ENCODE measurements at regions not wholly inside any gene's neighbourhood (a gene's known extent, or its start where the extent isn't known, plus 50 kb on each side); places are given as distances from the start of the nearest gene placed in this dataset.

GRCh38 chr2:75348307-75348706 is 149.0 kb upstream of the TACR1 start:
- no peaks in the 10 kb centered on the region for H3K36me3 Mint-ChIP-seq (ENCODE audit: unreplicated experiment)
- no peaks in the 10 kb centered on the region for H3K4me1 Mint-ChIP-seq (ENCODE audit: low read depth, unreplicated experiment)
- no peaks in the 10 kb centered on the region for H3K27me3 Mint-ChIP-seq (ENCODE audit: unreplicated experiment)
- TF ChIP-seq CTCF (IDR thresholded peaks at IDR 0.05; ENCODE audit: partially characterized antibody, unreplicated experiment) = no peak
- DNase-seq = no peak
- no peak overlapping the region for H3K27ac Mint-ChIP-seq (ENCODE audit: unreplicated experiment)
- no peak overlapping the region for H3K4me3 Mint-ChIP-seq (ENCODE audit: unreplicated experiment)
- no peaks in the 10 kb centered on the region for H3K9me3 Mint-ChIP-seq (ENCODE audit: unreplicated experiment)

- Mint-ChIP-seq H3K27ac (ENCODE audit: unreplicated experiment) (no peak overlapping the region), H3K9me3 (ENCODE audit: unreplicated experiment) (no peaks in the 10 kb centered on the region), H3K36me3 (ENCODE audit: unreplicated experiment) (no peaks in the 10 kb centered on the region), H3K27me3 (ENCODE audit: unreplicated experiment) (no peaks in the 10 kb centered on the region), H3K4me3 (ENCODE audit: unreplicated experiment) (no peak overlapping the region), H3K4me1 (ENCODE audit: low read depth, unreplicated experiment) (peaks cover 2% of the 10 kb centered on the region)
- TF ChIP-seq CTCF (IDR thresholded peaks at IDR 0.05; ENCODE audit: partially characterized antibody, unreplicated experiment) = no peak
- no peak for DNase-seq
Observed at GRCh38 chr2:75344146-75344545, 144.8 kb upstream of the TACR1 start.

- H3K36me3 Mint-ChIP-seq (ENCODE audit: unreplicated experiment) = no peaks in the 10 kb centered on the region
- H3K27me3 Mint-ChIP-seq (ENCODE audit: unreplicated experiment) = no peaks in the 10 kb centered on the region
- H3K4me1 Mint-ChIP-seq (ENCODE audit: low read depth, unreplicated experiment) = peaks cover 2% of the 10 kb centered on the region
Observed at GRCh38 chr2:75342504-75343175, 143.3 kb upstream of the TACR1 start.

GRCh38 chr2:75340560-75340959 is 141.2 kb upstream of the TACR1 start:
- Mint-ChIP-seq H3K27me3 (ENCODE audit: unreplicated experiment) (no peaks in the 10 kb centered on the region), H3K4me1 (ENCODE audit: low read depth, unreplicated experiment) (peaks cover 16% of the 10 kb centered on the region), H3K9me3 (ENCODE audit: unreplicated experiment) (no peaks in the 10 kb centered on the region), H3K36me3 (ENCODE audit: unreplicated experiment) (no peaks in the 10 kb centered on the region), H3K27ac (ENCODE audit: unreplicated experiment) (no peak overlapping the region), H3K4me3 (ENCODE audit: unreplicated experiment) (no peak overlapping the region)
- no peak for DNase-seq
- TF ChIP-seq CTCF (IDR thresholded peaks at IDR 0.05; ENCODE audit: partially characterized antibody, unreplicated experiment) = no peak

More at GRCh38 chr2:75342504-75343175, 143.3 kb upstream of the TACR1 start:
- Mint-ChIP-seq H3K27ac (ENCODE audit: unreplicated experiment) (no peak overlapping the region), H3K4me3 (ENCODE audit: unreplicated experiment) (no peak overlapping the region), H3K9me3 (ENCODE audit: unreplicated experiment) (no peaks in the 10 kb centered on the region)
- no peak for TF ChIP-seq CTCF (IDR thresholded peaks at IDR 0.05; ENCODE audit: partially characterized antibody, unreplicated experiment)
- no peak for DNase-seq

- Mint-ChIP-seq H3K27ac (ENCODE audit: unreplicated experiment) (no peak overlapping the region), H3K9me3 (ENCODE audit: unreplicated experiment) (no peaks in the 10 kb centered on the region), H3K4me1 (ENCODE audit: low read depth, unreplicated experiment) (peaks cover 22% of the 10 kb centered on the region), H3K27me3 (ENCODE audit: unreplicated experiment) (no peaks in the 10 kb centered on the region), H3K36me3 (ENCODE audit: unreplicated experiment) (no peaks in the 10 kb centered on the region), H3K4me3 (ENCODE audit: unreplicated experiment) (no peak overlapping the region)
- TF ChIP-seq CTCF (IDR thresholded peaks at IDR 0.05; ENCODE audit: partially characterized antibody, unreplicated experiment) = no peak
- no peak for DNase-seq
Observed at GRCh38 chr2:75338461-75338860, 139.1 kb upstream of the TACR1 start.
